T-helper 1 cell treated with Interleukin-12 subunit alpha and Interleukin-12 subunit beta and Interleukin-4 antibody, amounts not matched to agents 30 ng/mL and 1 ng/mL, for 36 hours (primary cell): ENCODE measurements at regions not wholly inside any gene's neighbourhood (a gene's known extent, or its start where the extent isn't known, plus 50 kb on each side); places are given as distances from the start of the nearest gene placed in this dataset.

ENCODE experiments used
- intact Hi-C: fragments of 100-400 bp; cut with micrococcal nuclease; formaldehyde crosslinking; loops from one replicate; pipeline ENCODE4 v1.15.1; 2024

DNA sequence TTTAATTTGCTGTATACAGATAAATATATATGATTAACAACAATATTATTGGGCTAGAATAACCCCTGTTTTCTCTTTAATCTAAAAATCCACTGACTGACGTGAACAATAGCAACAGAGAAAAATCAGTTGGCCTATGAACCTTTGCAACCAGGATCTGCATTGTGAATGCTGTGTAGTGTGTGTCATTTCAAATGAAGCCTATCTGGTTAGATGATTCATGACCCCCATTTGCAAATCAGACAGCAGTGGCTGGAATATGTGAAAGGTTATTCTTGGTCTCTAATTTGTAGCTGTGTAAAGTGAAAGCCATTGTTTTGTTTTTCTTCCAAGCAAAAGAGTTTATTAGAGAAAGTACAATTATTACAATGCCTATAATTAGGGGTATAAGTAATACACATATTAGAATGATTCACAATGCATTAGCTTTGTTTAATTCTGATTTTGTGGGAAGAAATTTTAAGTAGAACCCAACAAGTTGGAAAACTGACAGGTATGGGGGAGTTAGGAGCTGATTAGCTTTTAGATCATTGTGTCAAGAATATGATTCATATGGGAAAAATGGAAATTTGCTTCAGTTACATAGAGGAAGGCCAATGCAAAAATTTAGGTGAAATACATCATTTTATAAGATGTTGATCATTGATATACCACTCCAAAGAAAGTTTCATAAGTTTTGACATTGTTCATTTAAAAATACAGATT, 1362.2 kb upstream of the TMEFF2 start:
- intact Hi-C loops, result no loop called here

DNA sequence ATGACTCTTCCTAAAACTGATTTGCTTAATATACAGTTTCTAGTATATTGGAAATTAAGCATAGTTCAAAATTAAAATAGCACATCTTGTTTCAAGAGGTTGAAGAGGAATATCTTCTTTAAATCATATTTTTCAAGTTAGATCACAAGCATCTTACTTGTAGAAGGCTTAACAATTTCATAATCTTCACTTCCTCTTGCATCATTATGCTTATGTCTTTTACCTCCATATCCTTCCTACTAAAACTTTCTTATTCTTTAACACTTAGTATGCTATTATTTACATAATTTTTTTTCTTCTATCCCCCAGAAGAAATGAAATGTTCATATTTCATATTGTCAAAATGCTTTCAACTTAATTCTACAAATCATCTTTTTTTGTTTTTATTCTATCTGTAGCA, 1354.9 kb upstream of the TMEFF2 start:
- intact Hi-C loops, result no loop called here

DNA sequence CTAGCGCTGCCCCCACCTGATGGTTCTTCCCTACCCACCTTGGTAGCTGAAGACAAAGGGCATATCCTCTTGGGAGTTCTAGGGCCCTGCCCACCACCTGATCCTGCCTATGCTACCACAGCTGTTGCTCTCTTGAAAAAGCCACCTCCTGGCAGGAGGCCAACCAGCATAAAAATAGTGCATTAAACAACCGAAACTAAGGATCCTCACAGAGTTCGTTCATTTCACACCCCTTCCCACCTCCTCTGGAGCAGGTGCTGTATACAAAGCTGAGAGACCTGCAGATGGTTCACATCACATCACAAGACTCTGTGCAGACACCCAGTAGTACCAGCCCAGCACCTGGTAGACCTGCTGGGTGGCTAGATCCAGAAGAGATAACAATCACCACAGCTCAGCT, 1348.0 kb upstream of the TMEFF2 start:
- intact Hi-C loops, result no loop called here

DNA sequence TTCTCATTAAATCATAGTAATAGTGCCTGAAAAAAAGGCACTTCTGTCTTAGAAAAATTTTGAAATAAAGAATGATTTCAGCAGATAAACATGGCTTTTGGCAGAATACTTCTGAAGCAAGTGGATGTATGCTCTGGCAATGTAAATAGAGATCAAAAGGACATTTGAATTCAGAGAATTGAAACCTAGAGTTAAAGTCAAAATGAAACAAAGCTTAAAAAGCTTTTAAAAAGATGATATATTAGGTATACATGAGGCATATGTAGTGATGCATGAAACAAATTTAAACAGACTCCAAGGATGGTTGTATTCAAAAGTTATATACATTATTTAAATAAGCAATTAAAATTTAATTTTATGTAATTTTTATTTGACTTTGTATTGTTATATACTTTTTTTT, 1344.5 kb upstream of the TMEFF2 start:
- intact Hi-C loops, result no loop called here

DNA sequence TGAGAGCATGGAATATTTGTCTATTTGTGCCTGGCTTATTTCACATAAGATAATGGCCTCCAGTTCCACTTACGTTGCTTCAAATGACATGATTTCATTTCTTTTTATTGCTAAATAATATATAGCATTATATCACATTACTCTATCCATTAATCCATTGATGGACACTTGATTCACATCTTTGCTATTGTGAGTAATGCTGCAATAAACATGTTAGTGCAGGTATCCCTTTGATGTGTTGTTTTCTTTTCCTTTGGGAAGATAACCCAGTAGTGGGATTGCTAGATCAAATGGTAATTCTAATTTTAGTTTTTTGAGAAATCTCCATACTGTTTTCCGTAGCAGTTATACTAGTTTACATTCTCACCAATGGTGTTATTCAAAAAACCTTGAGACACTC, 1343.3 kb upstream of the TMEFF2 start:
- intact Hi-C loops, result no loop called here

DNA sequence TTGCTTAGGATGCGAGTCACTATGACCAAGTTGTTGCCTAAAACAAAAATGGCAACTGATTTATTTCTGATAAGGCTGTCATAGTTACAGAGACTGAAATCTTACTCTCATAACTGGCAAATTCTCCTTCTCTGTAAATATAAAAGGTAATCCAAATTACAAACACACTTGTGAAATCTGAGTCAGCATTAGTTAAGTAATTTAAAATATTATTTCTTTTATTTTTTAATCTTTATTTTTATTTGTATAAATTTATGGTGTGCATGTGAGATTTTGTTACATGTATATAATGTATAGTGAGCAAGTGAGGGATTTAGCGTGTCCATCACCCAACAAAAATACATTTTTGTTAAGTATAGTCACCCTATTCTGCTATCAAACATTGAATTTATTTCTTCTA, 1342.8 kb upstream of the TMEFF2 start:
- intact Hi-C loops, result no loop called here

DNA sequence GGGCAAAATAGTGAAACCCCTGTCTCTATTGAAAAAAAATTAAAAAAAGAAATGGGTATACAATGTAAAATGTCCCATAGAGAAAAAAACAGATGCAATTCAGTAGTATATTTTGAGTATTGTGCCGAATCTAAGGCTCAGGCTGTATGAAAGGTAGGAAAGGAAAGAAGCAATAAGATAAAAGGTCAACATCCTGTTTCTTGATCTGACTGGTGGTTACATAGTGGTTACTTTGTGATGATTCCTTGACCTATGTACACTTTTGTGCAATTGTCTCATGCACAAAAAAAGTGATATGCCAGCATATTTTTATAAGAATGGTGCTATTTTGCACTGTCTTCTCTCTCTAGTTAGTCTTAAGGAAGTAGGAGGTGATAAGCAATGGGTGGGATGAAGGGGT, 1333.7 kb upstream of the TMEFF2 start:
- intact Hi-C loops, result no loop called here

DNA sequence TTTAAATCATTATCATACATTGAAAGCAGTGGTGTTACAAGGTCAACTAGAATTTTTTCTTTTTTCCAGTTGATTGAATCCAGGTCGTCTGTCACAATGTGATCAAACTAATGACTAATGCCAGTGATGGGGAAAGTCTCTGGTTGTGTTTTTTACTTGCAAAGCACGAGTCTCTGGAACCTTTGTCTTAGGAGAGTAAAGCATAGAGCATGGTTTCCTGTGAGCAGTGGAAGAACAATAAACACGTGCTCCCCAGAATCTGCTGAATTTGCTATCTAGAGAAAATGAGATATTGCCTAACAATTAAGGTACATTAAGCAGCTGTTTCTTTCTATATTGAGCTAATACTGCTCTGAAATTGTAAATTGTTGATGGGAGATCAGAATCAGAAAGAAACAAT, 1332.4 kb upstream of the TMEFF2 start:
- intact Hi-C loops, result no loop called here

DNA sequence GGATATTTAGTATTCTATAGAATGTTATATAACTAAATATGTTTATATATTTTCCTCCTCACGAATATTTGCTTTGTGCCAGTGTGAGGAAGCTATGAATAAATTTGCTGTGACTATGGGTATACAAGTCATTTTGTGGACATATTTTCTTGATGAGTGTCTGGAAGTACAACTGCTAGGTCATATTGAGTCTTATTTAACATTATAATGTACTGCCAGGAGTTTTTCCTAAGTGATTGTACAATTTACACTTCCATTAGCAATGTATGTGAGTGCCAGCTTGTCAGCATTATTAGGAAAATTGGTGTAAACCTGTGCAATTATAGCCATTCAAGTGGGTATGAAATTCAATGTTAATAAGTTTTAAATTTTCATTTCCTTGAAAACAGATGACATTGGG, 1328.9 kb upstream of the TMEFF2 start:
- intact Hi-C loops, result no loop called here

DNA sequence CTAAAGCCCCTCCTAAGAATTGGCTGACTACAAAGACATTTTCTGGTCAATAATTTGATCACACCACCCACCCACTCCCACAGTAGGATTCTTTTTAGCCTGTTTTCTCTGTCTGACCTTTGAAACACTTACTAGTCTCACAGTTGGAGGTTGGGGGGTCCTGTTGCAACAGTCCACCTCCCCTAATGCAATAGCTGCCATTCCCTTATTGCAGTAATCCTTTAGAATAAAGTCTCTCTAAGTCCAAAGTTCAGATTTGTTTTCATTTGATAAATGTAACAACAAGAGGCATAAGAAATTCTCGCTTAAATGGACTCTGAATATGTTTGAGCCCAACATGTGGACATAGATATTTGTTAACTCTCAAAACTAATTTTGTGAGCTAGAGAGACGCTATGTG, 1326.8 kb upstream of the TMEFF2 start:
- intact Hi-C loops, result no loop called here

DNA sequence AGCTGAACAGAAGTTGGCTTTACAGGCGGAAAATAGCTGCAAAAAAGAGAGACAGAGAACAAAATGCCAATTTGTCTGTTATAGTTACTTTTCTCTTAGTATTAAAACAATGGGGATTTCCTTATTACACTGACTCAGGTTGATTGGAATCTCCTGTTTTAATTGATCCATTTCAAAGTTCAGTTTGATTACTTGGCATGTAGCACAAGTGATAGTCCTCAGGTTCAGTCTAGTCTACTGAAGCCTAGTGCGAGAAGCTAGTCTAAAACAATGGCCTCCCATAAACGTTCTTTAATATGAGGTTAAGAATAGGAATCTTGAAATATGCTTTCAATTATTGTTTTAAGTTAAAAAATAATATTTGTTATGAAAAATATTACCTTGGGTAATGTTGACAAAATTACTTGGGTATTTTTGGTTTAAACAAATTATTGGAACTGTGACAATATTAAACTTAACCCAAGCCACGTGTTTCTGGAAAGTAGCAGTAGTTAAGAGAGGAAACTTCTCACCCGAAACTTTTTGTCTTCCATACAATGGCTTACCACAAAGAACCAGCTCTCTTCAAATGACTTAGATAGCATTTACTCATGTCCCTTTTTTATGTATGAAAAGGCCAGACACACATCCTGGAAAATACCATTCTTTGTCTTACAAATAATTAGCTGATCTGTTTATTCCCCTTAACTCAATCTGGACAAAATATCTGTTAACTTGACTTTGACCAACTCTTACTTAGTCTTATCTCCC, 1326.2 kb upstream of the TMEFF2 start:
- intact Hi-C loops, result no loop called here

DNA sequence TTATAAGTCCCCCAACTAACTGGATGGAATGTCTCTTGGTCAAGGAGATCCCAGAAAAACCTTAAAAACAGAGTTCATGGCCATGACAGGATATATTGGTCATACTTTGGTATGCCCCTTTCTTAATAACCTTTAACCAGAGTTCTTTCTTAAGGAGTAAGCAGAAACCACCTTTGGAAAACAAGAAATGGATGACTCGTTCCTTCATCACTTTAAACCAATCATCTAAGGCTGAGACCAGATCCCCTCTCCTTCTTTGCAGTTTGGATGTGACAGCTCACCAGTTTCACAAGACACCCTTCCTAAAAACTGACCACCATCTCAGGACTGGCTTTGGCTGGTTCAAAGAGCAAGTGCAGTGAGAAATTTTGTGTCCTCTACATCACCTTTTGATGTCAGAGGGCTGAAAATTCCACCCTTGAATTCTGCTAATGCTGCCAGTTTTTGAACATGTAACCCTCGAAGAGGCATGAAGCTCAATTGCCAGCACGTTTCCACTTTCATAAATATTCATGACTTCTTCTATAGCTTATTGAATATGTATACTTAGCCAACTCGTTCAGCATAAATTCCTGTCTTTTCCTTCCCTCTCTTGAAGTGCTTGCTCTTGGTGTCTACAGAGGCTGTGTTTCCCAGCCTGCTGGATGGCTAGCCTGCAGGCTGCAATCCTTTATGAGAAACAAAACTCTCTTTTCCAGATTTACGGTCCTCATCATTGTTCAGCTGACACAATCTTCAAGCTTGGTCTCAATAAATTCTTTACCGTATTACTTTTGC, 1323.5 kb upstream of the TMEFF2 start:
- intact Hi-C loops, result no loop called here

DNA sequence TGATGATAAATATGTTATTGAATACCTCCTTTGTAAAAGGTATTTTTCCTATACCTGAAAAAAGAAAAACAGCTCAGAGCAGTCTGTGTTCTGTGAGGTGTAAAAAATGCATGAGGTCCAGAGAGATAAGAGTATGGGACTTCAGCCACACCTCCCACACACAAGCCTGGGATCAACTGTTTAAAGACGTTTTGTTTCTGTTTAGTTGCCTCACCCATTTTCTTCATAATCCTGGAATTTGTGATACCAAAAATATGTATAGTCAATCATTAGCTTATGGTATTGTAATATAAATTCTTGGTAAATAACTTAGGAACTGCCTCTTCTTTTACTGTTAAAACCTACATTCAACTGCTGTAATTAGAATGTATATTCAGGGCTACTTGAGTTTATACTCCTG, 1322.9 kb upstream of the TMEFF2 start:
- intact Hi-C loops, result no loop called here

DNA sequence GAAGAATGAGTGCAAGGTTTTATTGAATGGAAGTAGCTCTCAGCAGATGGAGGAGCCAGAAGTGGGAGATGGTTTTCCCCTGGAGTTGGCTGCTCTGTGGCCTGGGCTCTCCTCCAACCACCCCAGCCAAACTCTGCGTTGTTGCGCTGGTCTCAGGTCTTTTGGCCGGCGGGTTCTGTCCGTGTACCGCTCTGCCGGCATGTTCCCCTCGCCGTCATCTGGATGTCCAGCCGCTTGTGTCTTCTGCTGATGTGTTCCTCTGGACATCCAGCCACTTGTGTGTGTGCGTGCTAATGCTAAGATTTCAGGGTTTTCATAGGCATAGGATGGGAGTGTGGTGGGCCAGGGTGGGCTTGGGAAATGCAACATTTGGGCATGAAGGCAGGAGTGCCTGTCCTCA, 1311.3 kb upstream of the TMEFF2 start:
- intact Hi-C loops, result no loop called here

DNA sequence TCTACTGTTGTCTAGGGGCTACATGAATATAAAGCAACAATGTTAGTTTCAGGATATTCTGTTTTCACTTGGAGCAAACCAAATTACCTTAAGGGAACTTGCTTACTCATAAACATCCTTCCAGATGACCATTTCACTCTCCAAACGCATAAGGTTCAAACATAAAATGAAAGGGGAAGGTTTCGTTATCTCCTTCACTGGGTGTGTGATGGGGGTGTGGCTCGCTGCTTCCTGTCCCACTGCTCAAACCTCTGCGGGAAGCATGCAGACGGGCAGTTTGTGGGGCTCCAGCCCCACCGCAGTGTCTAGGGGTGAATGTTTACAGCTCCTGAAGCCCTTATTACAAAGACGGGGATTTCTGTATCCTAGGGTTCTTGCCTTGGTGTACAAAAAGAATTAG, 1310.9 kb upstream of the TMEFF2 start:
- intact Hi-C loops, result no loop called here

DNA sequence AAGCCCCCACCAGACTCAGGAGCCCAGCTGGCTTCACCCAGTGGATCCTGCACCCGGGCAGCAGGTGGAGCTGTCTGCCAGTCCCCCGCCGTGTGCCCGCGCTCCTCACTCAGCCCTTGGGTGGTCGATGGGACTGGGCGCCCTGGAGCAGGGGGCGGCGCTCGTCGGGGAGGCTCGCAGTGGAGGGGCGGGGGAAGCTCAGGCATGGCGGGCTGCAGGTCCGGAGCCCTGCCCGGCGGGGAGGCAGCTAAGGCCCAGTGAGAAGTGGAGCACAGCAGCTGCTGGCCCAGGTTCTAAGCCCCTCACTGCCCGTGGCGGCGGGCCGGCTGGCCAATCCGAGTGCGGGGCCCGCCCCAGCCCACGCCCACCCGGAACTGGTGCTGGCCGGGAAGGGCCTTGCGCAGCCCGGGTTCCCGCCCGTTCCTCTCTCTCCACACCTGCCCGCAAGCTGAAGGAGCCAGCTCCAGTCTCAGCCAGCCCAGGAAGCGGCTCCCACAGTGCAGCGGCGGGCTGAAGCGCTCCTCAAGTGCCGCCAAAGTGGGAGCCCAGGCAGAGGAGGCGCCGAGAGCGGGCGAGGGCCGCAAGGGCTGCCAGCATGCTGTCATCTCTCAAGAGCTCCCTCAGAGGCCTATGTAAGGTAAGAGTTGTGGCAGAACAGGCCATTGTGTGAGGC, 1307.8 kb upstream of the TMEFF2 start:
- intact Hi-C loops, result no loop called here

DNA sequence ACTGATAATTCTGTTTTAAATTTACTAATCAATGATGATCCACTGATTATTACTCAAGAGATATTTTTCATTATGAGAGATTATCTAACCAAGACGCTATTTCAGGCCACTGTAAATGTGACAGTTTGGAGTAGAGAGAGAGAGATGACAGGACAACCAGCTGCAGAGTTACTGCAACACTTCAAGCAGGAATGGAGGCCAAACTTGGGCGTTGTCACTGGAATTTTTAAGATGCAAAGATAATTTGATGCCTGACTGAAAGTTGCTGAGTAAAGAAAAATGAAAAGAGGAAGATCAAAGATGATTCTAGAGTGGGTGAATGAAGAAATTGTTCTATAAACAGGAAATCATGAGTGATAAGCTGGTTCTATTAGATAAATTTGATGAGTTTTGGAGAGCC, 1302.1 kb upstream of the TMEFF2 start:
- intact Hi-C loops, result no loop called here

DNA sequence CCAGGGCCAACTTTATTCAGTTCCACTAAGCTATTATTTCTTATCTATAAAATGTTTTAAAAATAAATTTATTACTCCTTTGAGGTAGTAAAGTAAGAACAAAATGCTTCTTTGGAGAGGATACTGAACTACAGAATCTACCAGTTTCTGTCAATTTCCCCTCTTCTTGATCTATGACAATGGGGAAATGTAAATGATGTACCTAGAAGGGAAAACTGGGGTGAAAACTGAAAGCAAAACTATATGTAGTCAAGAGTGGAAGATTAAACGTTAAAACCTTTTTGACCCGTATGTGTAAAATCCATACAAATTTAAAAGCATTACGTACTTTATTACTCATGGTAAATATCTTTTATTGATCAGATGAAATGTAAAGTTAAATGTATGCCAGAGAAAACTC, 1287.8 kb upstream of the TMEFF2 start:
- intact Hi-C loops, result no loop called here

DNA sequence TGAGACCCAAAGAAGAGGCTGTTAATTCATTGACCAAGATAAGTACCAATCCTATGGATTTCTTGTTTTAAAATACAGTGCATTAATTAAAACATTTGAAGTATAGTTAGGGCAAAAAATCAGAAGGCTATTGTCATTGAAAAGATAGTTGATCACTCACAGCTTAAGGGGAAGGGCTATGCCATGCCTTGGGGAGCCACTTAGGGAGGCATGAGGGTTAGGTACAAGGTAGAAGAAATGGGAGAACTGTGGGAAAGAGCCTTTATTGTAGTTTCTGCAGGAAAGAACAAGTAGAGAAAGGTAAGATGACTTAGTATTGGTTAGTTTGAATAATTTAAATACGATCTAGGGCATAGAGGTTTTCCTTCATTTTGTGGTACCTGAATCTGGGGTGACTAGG, 1285.5 kb upstream of the TMEFF2 start:
- intact Hi-C loops, result no loop called here

DNA sequence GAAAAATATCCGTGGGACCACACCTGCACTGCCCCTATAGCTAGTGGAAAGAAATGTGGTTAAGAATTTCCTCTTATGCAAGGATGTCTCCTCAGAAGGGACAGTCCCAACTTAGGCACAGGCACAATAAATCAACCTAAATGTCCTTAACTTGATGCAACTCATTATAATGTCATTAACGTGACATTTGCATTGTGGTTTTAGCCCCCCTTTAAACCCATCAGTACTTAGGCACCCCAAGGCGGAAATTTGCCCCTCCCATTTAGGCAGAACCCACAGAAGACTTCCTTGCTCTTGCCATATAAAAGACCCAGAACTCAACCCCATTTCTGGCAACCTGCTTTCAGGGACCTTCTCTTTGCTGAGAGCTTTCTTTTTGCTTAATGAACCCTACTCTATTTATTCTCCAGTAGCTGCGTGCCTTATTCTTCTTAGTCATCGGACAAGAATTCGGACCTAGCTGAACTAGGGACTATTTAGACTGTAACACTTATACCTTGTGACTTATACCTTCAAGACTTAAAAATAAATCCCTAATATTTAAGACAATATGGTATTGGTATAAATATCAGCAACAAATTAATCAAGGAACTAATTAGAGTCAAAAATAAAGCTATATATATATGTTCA, 1281.6 kb upstream of the TMEFF2 start:
- intact Hi-C loops, result no loop called here

DNA sequence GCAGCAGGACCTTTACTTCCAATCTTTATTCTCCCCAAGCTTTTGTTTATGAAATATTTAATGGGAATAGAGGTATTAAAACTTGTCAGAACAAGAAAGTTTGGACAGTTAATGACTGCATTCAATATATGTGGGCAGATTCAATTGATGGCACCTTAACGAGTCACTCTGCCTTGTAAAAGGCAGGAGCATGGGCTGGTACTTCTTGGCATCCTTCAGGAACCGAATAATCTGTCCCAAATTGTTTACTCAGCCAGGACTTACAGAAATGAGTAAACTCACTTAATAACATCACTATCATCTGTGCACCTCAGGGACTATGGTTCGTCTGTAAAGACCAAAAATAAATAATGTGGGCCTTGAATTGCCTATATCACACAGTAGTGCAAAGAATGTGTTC, 1280.3 kb upstream of the TMEFF2 start:
- intact Hi-C loops, result no loop called here

DNA sequence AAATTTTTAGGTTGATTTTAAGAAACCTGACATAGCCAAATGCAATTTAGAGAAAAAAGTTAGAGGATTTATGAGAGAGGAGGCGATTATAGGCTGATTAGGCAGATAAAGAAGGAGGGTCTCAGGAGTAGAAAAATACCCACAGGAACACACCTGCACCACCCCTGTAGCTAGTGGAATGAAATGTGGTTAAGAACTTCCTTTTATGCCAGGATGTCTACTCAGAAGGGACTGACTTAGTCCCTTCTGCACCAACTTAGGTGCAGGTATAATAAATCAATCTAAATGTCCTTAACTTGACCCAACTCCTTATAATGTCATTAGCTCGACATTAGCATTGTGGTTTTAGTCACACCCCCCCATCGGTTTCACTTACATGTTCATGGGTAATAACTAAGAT, 1274.5 kb upstream of the TMEFF2 start:
- intact Hi-C loops, result no loop called here
